Heart left ventricle (tissue), 13 donors: ENCODE measurements at regions not wholly inside any gene's neighbourhood (a gene's known extent, or its start where the extent isn't known, plus 50 kb on each side); places are given as distances from the start of the nearest gene placed in this dataset.

Experiments used
- CTCF ChIP-seq, 12 donors: fragments of 200-600 bp; sonication (generic) in 4 of 12; IDR thresholded peaks; one replicate each; pipeline versions ENCODE4 v1.5.0 to v1.8.0; 2018 to 2022; ENCODE audit warnings: antibody characterized with exemption in 12 of 12, mild to moderate bottlenecking in 5 of 12
- POLR2A ChIP-seq, 2 donors: fragments of 450-650 bp; IDR thresholded peaks; one replicate each; pipeline ENCODE4 v1.6.1; 2017; ENCODE audit warnings: antibody characterized with exemption in 2 of 2, mild to moderate bottlenecking in 2 of 2, moderate library complexity in 2 of 2
- donor health status: ischemic (EF 13 %, LVEDD 7.1; RV severe dilation, severe dysfunction).
- donor health status: DM: no; HTN: yes; CAD: no.
- donor health status: DM: no; HTN: no; CAD: no.
- donor health status: ischemic (EF 25% LVEDD 6.9; RV normal size, moderate dysfunction).
- donor health status: ischemic (EF 25% LVEDD 5.7; RV mildly dilated, moderate dysfunction).
- donor health status: ischemic (EF 35%, LVEDD 5.7; RV mildly dilated, moderate dysfunction).
- donor health status: nonischemic (EF 11% LVEDD 7.7; RV severe dilation, severe dysfunction).
- donor health status: DM: yes; HTN: yes; CAD: no.
- donor health status: PGD.
- donor health status: ischemic (EF 29% LVEDD 5.4; RV normal size, mild dysfunction).
- donor health status: nonischemic (EF 23%, LVEDD 6.1; RV moderate dilation, normal function).

DNA sequence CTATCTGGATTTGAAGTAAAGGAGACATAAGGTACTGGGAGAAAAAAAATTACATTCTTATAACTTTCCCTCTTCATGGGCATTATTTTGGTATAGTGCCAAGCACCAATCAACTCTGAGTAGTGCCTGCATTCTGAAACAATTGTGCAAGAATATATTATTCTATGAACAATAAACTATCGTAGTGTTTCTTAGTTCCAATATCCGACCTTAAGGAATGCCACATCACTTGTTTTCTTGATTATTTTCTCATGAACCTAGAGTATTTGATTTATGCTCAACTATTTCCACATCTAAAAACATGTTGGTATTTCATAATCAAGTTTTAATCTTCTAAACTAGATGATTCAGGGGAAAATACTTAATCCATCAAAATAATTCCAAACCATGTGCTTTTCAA is 294.4 kb upstream of the TBX18 start:
- TF ChIP-seq CTCF (IDR thresholded peaks at IDR 0.05), result no peak
- no peak for TF ChIP-seq POLR2A (IDR thresholded peaks at IDR 0.05)
